Right lobe of liver (tissue), 4 donors: ENCODE measurements at regions not wholly inside any gene's neighbourhood (a gene's known extent, or its start where the extent isn't known, plus 50 kb on each side); places are given as distances from the start of the nearest gene placed in this dataset.

Source experiments
- CTCF ChIP-seq, 4 donors: fragments of 200-600 bp in 3 of 4; fragments of 450-650 bp in 1 of 4; IDR thresholded peaks; one replicate each; pipeline versions ENCODE4 v1.5.1 to v1.8.0; 2016 to 2022; ENCODE audit warnings: antibody characterized with exemption in 4 of 4, mild to moderate bottlenecking in 2 of 4
- POLR2A ChIP-seq: fragments of 450-650 bp; IDR thresholded peaks from one replicate; pipeline ENCODE4 v1.6.1; 2017; ENCODE audit warnings: antibody characterized with exemption, mild to moderate bottlenecking
- donor health status: DM: no; HTN: no; CAD: no.
- donor health status: DM: no; HTN: no; CAD: no.
- donor health status: DM: no; HTN: yes; CAD: no.

GRCh38 chr2:144946263-144946662 lies 426.3 kb upstream of the ZEB2 start:
- no peak for TF ChIP-seq CTCF (IDR thresholded peaks at IDR 0.05)
- TF ChIP-seq POLR2A = no peak
